HepG2 (cell line): ENCODE measurements at regions not wholly inside any gene's neighbourhood (a gene's known extent, or its start where the extent isn't known, plus 50 kb on each side); places are given as distances from the start of the nearest gene placed in this dataset.
A peak's percentile ranks its signal among the peaks of the same experiment; 100 is the strongest.

Source experiments
- FOXA3 ChIP-seq: IDR thresholded peaks from 2 replicates; pipeline ENCODE4 v1.6.1; 2016; ENCODE audit warnings: missing genetic modification reagents, missing compliant biosample characterization
- HDAC6 ChIP-seq: fragments of 200-600 bp; sonication (generic); IDR thresholded peaks from 2 replicates; pipeline ENCODE4 v1.7.0; 2017; ENCODE audit warnings: mild to moderate bottlenecking, antibody characterized with exemption, low read length, low read depth
- KDM5B ChIP-seq: sonication (generic); formaldehyde crosslinking; IDR thresholded peaks from 2 replicates; pipeline ENCODE4 v1.4.0; 2020; ENCODE audit warnings: missing genetic modification reagents, mild to moderate bottlenecking, borderline replicate concordance
- MAFF ChIP-seq: IDR thresholded peaks from 2 replicates; pipeline ENCODE4 v1.6.1; 2011; ENCODE audit warnings: low read depth, low read length, improper control_type of control experiment
- MAX ChIP-seq: IDR thresholded peaks from 2 replicates; pipeline ENCODE4 v1.6.1; 2012; ENCODE audit warnings: inconsistent platforms
- MIXL1 ChIP-seq: IDR thresholded peaks from 2 replicates; pipeline ENCODE4 v1.6.1; 2016
- NFYB ChIP-seq: sonication (generic); formaldehyde crosslinking; IDR thresholded peaks from 2 replicates; pipeline ENCODE4 v1.4.0; 2020; ENCODE audit warnings: missing genetic modification reagents
- NONO ChIP-seq, 2 experiments: fragments of 450-650 bp in 1 of 2; sonication (generic) in 1 of 2; formaldehyde crosslinking in 1 of 2; IDR thresholded peaks in 1 of 2; conservative IDR thresholded peaks in 1 of 2; 2 replicates each; pipeline versions ENCODE4 v1.6.1 to v1.8.0; 2017 to 2022; ENCODE audit warnings: mild to moderate bottlenecking in 1 of 2, missing genetic modification reagents in 1 of 2, moderate library complexity in 1 of 2
- PCBP2 ChIP-seq: fragments of 200-400 bp; formaldehyde crosslinking; optimal IDR thresholded peaks from 2 replicates; pipeline ENCODE3; 2018; ENCODE audit warnings: low read length, low read depth; ENCODE audit not compliant: poor library complexity, severe bottlenecking
- PITX1 ChIP-seq: sonication (generic); formaldehyde crosslinking; IDR thresholded peaks from 2 replicates; pipeline ENCODE4 v1.5.1; 2020; ENCODE audit warnings: mild to moderate bottlenecking, missing genetic modification reagents
- POGZ ChIP-seq: sonication (generic); formaldehyde crosslinking; IDR thresholded peaks from 2 replicates; pipeline ENCODE4 v1.4.0; 2020; ENCODE audit warnings: mild to moderate bottlenecking, missing genetic modification reagents
- RARA ChIP-seq: IDR thresholded peaks from 2 replicates; pipeline ENCODE4 v1.6.1; 2016; ENCODE audit warnings: missing genetic modification reagents, missing compliant biosample characterization
- SALL1 ChIP-seq: sonication (generic); formaldehyde crosslinking; IDR thresholded peaks from 2 replicates; pipeline ENCODE4 v1.8.0; 2022; ENCODE audit warnings: mild to moderate bottlenecking, missing genetic modification reagents
- SP1 ChIP-seq, 2 experiments: fragments of 450-650 bp in 1 of 2; sonication (generic) in 1 of 2; formaldehyde crosslinking in 1 of 2; IDR thresholded peaks; 2 replicates each; pipeline versions ENCODE4 v1.4.0 to v1.6.1; 2016 to 2020; ENCODE audit warnings: missing genetic modification reagents in 1 of 2
- ZNF251 ChIP-seq: sonication (generic); formaldehyde crosslinking; IDR thresholded peaks from 2 replicates; pipeline ENCODE4 v1.9.0; 2021; ENCODE audit warnings: mild to moderate bottlenecking, missing genetic modification reagents
- ZNF556 ChIP-seq: sonication (generic); formaldehyde crosslinking; IDR thresholded peaks from 2 replicates; pipeline ENCODE4 v1.4.0; 2020; ENCODE audit warnings: mild to moderate bottlenecking, missing genetic modification reagents, borderline replicate concordance
- ZNF614 ChIP-seq: IDR thresholded peaks from 2 replicates; pipeline ENCODE4 v1.6.1; 2018; ENCODE audit warnings: missing biosample characterization, missing genetic modification reagents, inconsistent platforms, borderline replicate concordance
- ZNF850 ChIP-seq: sonication (generic); formaldehyde crosslinking; conservative IDR thresholded peaks from 2 replicates; pipeline ENCODE4 v1.9.0; 2021; ENCODE audit warnings: mild to moderate bottlenecking, missing genetic modification reagents
- TF ChIP-seq, protein P1 (sequence below): sonication (generic); formaldehyde crosslinking; IDR thresholded peaks from 2 replicates; pipeline ENCODE4 v1.8.0; 2022; ENCODE audit warnings: mild to moderate bottlenecking, missing genetic modification reagents, borderline replicate concordance
- TF ChIP-seq, protein P2 (sequence below): IDR thresholded peaks from 2 replicates; pipeline ENCODE4 v1.6.1; 2016
- TF ChIP-seq, protein P3 (sequence below): sonication (generic); formaldehyde crosslinking; IDR thresholded peaks from 2 replicates; pipeline ENCODE4 v1.5.1; 2020; ENCODE audit warnings: mild to moderate bottlenecking, missing genetic modification reagents, moderate library complexity

DNA sequence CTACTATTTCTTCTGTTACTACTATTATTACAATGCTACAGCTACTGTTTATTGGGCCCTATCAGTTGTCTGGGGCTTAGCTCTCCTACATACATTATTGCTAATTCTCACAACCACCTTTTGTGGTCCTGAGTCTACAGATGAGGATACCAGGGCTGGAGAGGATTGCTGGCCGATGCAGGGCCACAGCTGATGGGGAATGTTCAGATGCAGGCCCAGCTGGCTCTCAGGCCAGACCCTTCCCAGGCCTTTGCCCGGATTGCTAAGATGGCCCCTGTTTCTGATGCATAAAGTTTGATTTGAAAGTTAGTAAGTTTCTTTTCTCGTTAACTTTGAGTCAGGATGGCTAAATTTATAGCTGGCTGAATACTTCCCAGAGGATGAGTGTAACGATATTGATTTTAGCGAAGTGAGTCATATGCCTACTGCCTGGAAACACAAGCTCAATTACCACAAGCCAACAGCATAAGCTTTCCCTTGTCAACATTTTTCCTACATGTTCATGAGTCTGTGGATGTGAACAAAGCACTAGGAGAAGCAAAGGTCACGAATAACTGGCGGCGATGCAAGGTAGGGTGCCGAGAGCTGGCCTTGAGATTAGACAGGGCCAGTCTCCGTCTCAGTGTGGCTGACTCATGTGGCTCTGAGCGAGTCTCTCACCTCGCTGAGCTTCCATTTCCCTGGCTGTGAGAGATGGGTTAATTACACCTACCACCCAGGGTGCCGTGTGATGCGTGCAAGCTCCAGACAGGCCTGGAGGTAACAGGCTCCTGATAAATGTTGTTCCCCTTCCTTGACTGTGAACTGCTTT, 111.0 kb downstream of the BEGAIN start (continued):
- TF ChIP-seq, protein P1, sequence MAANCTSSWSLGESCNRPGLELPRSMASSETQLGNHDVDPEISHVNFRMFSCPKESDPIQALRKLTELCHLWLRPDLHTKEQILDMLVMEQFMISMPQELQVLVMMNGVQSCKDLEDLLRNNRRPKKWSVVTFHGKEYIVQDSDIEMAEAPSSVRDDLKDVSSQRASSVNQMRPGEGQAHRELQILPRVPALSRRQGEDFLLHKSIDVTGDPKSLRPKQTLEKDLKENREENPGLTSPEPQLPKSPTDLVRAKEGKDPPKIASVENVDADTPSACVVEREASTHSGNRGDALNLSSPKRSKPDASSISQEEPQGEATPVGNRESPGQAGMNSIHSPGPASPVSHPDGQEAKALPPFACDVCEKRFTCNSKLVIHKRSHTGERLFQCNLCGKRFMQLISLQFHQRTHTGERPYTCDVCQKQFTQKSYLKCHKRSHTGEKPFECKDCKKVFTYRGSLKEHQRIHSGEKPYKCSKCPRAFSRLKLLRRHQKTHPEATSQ, result no peak
- TF ChIP-seq, protein P2, sequence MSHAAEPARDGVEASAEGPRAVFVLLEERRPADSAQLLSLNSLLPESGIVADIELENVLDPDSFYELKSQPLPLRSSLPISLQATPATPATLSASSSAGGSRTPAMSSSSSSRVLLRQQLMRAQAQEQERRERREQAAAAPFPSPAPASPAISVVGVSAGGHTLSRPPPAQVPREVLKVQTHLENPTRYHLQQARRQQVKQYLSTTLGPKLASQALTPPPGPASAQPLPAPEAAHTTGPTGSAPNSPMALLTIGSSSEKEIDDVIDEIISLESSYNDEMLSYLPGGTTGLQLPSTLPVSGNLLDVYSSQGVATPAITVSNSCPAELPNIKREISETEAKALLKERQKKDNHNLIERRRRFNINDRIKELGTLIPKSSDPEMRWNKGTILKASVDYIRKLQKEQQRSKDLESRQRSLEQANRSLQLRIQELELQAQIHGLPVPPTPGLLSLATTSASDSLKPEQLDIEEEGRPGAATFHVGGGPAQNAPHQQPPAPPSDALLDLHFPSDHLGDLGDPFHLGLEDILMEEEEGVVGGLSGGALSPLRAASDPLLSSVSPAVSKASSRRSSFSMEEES (CRISPR knock-in tag), result peak; percentile 89
- no peak for TF ChIP-seq NFYB (CRISPR knock-in tag)
- TF ChIP-seq SALL1 (CRISPR knock-in tag), result peak; percentile 92
- TF ChIP-seq ZNF251 (CRISPR knock-in tag), result no peak
- TF ChIP-seq POGZ, result peak; percentile 33; the same call in 1 of the 2 replicates
- TF ChIP-seq RARA (CRISPR knock-in tag), result peak; percentile 81
- TF ChIP-seq MIXL1 (CRISPR knock-in tag), result peak; percentile 84
- TF ChIP-seq MAX, result peak; percentile 56; the same call in 1 of the 2 replicates
- no peak for TF ChIP-seq HDAC6
- TF ChIP-seq NONO (IDR thresholded peaks at IDR 0.05), result no peak
- no peak for TF ChIP-seq NONO (CRISPR knock-in tag; conservative IDR thresholded peaks at IDR 0.05)
- TF ChIP-seq FOXA3 (CRISPR knock-in tag), result peak; percentile 92
- TF ChIP-seq, protein P3, sequence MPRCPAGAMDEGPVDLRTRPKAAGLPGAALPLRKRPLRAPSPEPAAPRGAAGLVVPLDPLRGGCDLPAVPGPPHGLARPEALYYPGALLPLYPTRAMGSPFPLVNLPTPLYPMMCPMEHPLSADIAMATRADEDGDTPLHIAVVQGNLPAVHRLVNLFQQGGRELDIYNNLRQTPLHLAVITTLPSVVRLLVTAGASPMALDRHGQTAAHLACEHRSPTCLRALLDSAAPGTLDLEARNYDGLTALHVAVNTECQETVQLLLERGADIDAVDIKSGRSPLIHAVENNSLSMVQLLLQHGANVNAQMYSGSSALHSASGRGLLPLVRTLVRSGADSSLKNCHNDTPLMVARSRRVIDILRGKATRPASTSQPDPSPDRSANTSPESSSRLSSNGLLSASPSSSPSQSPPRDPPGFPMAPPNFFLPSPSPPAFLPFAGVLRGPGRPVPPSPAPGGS (CRISPR knock-in tag), result 0 out of 2 replicates have a peak, but pooled peaks have one; percentile 50
- no peak for TF ChIP-seq ZNF850 (CRISPR knock-in tag)
- no peak for TF ChIP-seq PCBP2
- TF ChIP-seq ZNF614 (CRISPR knock-in tag), result peak; percentile 100
- peak; percentile 32; the same call in 1 of the 2 replicates for TF ChIP-seq ZNF556 (CRISPR knock-in tag)
- no peak for TF ChIP-seq SP1 (IDR thresholded peaks at IDR 0.05)
- TF ChIP-seq SP1 (CRISPR knock-in tag; IDR thresholded peaks at IDR 0.05), result no peak
- no peak for TF ChIP-seq KDM5B (CRISPR knock-in tag)
- peak; percentile 84 for TF ChIP-seq PITX1 (CRISPR knock-in tag)
- peak; percentile 58; the same call in 1 of the 2 replicates for TF ChIP-seq MAFF
